ENCODE measurements at regions not wholly inside any gene's neighbourhood (a gene's known extent, or its start where the extent isn't known, plus 50 kb on each side); places are given as distances from the start of the nearest gene placed in this dataset.

GRCh38 chr18:56291294-56291693 lies 347.1 kb downstream of the TXNL1 start (continued):
- TF ChIP-seq, protein P1, sequence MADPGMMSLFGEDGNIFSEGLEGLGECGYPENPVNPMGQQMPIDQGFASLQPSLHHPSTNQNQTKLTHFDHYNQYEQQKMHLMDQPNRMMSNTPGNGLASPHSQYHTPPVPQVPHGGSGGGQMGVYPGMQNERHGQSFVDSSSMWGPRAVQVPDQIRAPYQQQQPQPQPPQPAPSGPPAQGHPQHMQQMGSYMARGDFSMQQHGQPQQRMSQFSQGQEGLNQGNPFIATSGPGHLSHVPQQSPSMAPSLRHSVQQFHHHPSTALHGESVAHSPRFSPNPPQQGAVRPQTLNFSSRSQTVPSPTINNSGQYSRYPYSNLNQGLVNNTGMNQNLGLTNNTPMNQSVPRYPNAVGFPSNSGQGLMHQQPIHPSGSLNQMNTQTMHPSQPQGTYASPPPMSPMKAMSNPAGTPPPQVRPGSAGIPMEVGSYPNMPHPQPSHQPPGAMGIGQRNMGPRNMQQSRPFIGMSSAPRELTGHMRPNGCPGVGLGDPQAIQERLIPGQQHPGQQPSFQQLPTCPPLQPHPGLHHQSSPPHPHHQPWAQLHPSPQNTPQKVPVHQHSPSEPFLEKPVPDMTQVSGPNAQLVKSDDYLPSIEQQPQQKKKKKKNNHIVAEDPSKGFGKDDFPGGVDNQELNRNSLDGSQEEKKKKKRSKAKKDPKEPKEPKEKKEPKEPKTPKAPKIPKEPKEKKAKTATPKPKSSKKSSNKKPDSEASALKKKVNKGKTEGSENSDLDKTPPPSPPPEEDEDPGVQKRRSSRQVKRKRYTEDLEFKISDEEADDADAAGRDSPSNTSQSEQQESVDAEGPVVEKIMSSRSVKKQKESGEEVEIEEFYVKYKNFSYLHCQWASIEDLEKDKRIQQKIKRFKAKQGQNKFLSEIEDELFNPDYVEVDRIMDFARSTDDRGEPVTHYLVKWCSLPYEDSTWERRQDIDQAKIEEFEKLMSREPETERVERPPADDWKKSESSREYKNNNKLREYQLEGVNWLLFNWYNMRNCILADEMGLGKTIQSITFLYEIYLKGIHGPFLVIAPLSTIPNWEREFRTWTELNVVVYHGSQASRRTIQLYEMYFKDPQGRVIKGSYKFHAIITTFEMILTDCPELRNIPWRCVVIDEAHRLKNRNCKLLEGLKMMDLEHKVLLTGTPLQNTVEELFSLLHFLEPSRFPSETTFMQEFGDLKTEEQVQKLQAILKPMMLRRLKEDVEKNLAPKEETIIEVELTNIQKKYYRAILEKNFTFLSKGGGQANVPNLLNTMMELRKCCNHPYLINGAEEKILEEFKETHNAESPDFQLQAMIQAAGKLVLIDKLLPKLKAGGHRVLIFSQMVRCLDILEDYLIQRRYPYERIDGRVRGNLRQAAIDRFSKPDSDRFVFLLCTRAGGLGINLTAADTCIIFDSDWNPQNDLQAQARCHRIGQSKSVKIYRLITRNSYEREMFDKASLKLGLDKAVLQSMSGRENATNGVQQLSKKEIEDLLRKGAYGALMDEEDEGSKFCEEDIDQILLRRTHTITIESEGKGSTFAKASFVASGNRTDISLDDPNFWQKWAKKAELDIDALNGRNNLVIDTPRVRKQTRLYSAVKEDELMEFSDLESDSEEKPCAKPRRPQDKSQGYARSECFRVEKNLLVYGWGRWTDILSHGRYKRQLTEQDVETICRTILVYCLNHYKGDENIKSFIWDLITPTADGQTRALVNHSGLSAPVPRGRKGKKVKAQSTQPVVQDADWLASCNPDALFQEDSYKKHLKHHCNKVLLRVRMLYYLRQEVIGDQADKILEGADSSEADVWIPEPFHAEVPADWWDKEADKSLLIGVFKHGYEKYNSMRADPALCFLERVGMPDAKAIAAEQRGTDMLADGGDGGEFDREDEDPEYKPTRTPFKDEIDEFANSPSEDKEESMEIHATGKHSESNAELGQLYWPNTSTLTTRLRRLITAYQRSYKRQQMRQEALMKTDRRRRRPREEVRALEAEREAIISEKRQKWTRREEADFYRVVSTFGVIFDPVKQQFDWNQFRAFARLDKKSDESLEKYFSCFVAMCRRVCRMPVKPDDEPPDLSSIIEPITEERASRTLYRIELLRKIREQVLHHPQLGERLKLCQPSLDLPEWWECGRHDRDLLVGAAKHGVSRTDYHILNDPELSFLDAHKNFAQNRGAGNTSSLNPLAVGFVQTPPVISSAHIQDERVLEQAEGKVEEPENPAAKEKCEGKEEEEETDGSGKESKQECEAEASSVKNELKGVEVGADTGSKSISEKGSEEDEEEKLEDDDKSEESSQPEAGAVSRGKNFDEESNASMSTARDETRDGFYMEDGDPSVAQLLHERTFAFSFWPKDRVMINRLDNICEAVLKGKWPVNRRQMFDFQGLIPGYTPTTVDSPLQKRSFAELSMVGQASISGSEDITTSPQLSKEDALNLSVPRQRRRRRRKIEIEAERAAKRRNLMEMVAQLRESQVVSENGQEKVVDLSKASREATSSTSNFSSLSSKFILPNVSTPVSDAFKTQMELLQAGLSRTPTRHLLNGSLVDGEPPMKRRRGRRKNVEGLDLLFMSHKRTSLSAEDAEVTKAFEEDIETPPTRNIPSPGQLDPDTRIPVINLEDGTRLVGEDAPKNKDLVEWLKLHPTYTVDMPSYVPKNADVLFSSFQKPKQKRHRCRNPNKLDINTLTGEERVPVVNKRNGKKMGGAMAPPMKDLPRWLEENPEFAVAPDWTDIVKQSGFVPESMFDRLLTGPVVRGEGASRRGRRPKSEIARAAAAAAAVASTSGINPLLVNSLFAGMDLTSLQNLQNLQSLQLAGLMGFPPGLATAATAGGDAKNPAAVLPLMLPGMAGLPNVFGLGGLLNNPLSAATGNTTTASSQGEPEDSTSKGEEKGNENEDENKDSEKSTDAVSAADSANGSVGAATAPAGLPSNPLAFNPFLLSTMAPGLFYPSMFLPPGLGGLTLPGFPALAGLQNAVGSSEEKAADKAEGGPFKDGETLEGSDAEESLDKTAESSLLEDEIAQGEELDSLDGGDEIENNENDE (IDR thresholded peaks at IDR 0.05; ENCODE audit: low read depth, low read length) = no peak
- TF ChIP-seq CEBPB (tag; IDR thresholded peaks at IDR 0.05) (no peak), DACH1 (IDR thresholded peaks at IDR 0.05; ENCODE audit: partially characterized antibody) (no peak), TCF7L2 (IDR thresholded peaks at IDR 0.05; ENCODE audit: low read depth, low read length) (no peak), SNRNP70 (optimal IDR thresholded peaks at IDR 0.05; ENCODE audit: low read depth, low read length) (no peak), NFATC3 (IDR thresholded peaks at IDR 0.05) (no peak), CHD4 (IDR thresholded peaks at IDR 0.05; ENCODE audit: insufficient read depth, insufficient replicate concordance, low read depth, low read length, poor library complexity, severe bottlenecking) (no peak), SAFB (IDR thresholded peaks at IDR 0.05; ENCODE audit: borderline replicate concordance, low read depth, low read length) (no peak), STAT5A (IDR thresholded peaks at IDR 0.05; ENCODE audit: borderline replicate concordance, low read length) (no peak)
- TF ChIP-seq, protein P2, sequence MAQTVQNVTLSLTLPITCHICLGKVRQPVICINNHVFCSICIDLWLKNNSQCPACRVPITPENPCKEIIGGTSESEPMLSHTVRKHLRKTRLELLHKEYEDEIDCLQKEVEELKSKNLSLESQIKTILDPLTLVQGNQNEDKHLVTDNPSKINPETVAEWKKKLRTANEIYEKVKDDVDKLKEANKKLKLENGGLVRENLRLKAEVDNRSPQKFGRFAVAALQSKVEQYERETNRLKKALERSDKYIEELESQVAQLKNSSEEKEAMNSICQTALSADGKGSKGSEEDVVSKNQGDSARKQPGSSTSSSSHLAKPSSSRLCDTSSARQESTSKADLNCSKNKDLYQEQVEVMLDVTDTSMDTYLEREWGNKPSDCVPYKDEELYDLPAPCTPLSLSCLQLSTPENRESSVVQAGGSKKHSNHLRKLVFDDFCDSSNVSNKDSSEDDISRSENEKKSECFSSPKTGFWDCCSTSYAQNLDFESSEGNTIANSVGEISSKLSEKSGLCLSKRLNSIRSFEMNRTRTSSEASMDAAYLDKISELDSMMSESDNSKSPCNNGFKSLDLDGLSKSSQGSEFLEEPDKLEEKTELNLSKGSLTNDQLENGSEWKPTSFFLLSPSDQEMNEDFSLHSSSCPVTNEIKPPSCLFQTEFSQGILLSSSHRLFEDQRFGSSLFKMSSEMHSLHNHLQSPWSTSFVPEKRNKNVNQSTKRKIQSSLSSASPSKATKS (CRISPR knock-in tag; IDR thresholded peaks at IDR 0.05) = no peak
- TF ChIP-seq, protein P3, sequence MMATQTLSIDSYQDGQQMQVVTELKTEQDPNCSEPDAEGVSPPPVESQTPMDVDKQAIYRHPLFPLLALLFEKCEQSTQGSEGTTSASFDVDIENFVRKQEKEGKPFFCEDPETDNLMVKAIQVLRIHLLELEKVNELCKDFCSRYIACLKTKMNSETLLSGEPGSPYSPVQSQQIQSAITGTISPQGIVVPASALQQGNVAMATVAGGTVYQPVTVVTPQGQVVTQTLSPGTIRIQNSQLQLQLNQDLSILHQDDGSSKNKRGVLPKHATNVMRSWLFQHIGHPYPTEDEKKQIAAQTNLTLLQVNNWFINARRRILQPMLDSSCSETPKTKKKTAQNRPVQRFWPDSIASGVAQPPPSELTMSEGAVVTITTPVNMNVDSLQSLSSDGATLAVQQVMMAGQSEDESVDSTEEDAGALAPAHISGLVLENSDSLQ (IDR thresholded peaks at IDR 0.05) = no peak
- TF ChIP-seq, protein P4, sequence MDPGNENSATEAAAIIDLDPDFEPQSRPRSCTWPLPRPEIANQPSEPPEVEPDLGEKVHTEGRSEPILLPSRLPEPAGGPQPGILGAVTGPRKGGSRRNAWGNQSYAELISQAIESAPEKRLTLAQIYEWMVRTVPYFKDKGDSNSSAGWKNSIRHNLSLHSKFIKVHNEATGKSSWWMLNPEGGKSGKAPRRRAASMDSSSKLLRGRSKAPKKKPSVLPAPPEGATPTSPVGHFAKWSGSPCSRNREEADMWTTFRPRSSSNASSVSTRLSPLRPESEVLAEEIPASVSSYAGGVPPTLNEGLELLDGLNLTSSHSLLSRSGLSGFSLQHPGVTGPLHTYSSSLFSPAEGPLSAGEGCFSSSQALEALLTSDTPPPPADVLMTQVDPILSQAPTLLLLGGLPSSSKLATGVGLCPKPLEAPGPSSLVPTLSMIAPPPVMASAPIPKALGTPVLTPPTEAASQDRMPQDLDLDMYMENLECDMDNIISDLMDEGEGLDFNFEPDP (CRISPR knock-in tag; IDR thresholded peaks at IDR 0.05) = no peak
